ENCODE measurements at regions not wholly inside any gene's neighbourhood (a gene's known extent, or its start where the extent isn't known, plus 50 kb on each side); places are given as distances from the start of the nearest gene placed in this dataset.

DNA sequence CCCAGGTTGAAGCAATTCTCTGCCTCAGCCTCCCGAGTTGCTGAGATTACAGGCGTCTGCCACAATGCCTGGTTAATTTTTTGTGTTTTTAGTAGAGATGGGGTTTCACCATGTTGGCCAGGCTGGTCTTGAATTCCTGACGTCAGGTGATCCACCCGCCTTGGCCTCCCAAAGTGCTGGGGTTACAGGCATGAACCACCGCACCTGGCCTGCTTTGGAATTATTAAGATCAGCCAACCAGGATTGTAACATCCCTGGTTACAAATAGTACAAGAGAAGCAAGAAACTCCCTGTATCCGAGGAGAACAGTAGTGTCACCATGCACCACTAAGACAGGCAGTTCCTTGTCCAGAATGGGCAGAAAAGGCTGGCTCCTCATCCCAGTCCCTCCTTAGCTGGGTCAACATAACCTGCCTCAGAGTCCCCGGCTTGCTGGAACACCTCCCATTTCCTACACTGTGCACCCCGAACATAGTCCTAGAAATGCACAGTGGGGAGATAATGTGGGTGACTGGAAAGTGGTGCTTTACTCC lies 77.2 kb upstream of the INCENP start:
- no peak for TF ChIP-seq POLR2A (IDR thresholded peaks at IDR 0.05)
- TF ChIP-seq, protein P1, sequence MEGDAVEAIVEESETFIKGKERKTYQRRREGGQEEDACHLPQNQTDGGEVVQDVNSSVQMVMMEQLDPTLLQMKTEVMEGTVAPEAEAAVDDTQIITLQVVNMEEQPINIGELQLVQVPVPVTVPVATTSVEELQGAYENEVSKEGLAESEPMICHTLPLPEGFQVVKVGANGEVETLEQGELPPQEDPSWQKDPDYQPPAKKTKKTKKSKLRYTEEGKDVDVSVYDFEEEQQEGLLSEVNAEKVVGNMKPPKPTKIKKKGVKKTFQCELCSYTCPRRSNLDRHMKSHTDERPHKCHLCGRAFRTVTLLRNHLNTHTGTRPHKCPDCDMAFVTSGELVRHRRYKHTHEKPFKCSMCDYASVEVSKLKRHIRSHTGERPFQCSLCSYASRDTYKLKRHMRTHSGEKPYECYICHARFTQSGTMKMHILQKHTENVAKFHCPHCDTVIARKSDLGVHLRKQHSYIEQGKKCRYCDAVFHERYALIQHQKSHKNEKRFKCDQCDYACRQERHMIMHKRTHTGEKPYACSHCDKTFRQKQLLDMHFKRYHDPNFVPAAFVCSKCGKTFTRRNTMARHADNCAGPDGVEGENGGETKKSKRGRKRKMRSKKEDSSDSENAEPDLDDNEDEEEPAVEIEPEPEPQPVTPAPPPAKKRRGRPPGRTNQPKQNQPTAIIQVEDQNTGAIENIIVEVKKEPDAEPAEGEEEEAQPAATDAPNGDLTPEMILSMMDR (IDR thresholded peaks at IDR 0.05), result no peak
